ENCODE measurements at regions not wholly inside any gene's neighbourhood (a gene's known extent, or its start where the extent isn't known, plus 50 kb on each side); places are given as distances from the start of the nearest gene placed in this dataset.

DNA sequence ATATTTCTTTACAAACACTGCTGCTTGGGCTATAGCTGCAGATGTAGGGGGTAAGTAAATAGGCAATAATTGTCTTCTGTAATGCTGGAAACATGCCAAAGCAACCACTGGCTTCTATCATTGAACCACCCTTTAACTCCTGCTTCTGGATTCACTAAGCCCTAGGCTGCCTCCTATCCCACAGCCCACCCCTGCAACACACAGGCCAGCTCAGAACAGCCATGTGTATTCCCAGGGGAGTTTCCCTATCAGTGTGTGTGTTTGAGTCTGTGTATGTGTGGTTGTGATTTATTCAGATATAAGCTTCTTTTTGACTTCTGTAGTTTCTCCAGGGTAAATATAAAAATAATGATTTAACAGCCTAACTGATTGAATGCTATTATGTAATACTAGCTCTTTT lies 291.3 kb downstream of the PCDH10 start:
- TF ChIP-seq, protein P1, sequence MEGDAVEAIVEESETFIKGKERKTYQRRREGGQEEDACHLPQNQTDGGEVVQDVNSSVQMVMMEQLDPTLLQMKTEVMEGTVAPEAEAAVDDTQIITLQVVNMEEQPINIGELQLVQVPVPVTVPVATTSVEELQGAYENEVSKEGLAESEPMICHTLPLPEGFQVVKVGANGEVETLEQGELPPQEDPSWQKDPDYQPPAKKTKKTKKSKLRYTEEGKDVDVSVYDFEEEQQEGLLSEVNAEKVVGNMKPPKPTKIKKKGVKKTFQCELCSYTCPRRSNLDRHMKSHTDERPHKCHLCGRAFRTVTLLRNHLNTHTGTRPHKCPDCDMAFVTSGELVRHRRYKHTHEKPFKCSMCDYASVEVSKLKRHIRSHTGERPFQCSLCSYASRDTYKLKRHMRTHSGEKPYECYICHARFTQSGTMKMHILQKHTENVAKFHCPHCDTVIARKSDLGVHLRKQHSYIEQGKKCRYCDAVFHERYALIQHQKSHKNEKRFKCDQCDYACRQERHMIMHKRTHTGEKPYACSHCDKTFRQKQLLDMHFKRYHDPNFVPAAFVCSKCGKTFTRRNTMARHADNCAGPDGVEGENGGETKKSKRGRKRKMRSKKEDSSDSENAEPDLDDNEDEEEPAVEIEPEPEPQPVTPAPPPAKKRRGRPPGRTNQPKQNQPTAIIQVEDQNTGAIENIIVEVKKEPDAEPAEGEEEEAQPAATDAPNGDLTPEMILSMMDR (conservative IDR thresholded peaks at IDR 0.05; ENCODE audit: low read depth, low read length), result no peak
- TF ChIP-seq SMC3 (IDR thresholded peaks at IDR 0.05; ENCODE audit: low read depth, low read length), result no peak
- TF ChIP-seq POLR2A (IDR thresholded peaks at IDR 0.05; ENCODE audit: low read depth, low read length), result no peak
- TF ChIP-seq, protein P2, sequence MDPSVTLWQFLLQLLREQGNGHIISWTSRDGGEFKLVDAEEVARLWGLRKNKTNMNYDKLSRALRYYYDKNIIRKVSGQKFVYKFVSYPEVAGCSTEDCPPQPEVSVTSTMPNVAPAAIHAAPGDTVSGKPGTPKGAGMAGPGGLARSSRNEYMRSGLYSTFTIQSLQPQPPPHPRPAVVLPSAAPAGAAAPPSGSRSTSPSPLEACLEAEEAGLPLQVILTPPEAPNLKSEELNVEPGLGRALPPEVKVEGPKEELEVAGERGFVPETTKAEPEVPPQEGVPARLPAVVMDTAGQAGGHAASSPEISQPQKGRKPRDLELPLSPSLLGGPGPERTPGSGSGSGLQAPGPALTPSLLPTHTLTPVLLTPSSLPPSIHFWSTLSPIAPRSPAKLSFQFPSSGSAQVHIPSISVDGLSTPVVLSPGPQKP (IDR thresholded peaks at IDR 0.05; ENCODE audit: borderline replicate concordance, low read depth, low read length), result no peak
- no peak for TF ChIP-seq MAFK (IDR thresholded peaks at IDR 0.05; ENCODE audit: low read depth, low read length)
- TF ChIP-seq MAZ (IDR thresholded peaks at IDR 0.05; ENCODE audit: borderline replicate concordance, low read depth, low read length), result no peak
- no peak for TF ChIP-seq BHLHE40 (IDR thresholded peaks at IDR 0.05; ENCODE audit: low read depth, low read length)
- no peak for TF ChIP-seq RFX5 (IDR thresholded peaks at IDR 0.05; ENCODE audit: low read depth, low read length)
- TF ChIP-seq, protein P3, sequence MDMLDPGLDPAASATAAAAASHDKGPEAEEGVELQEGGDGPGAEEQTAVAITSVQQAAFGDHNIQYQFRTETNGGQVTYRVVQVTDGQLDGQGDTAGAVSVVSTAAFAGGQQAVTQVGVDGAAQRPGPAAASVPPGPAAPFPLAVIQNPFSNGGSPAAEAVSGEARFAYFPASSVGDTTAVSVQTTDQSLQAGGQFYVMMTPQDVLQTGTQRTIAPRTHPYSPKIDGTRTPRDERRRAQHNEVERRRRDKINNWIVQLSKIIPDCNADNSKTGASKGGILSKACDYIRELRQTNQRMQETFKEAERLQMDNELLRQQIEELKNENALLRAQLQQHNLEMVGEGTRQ (IDR thresholded peaks at IDR 0.05; ENCODE audit: low read depth, low read length), result no peak
- no peak for TF ChIP-seq NFE2L2 (IDR thresholded peaks at IDR 0.05; ENCODE audit: low read depth, low read length)
- TF ChIP-seq RAD21 (IDR thresholded peaks at IDR 0.05; ENCODE audit: low read length), result no peak
- no peak for TF ChIP-seq CHD1 (IDR thresholded peaks at IDR 0.05; ENCODE audit: low read depth, low read length)

Data from IMR-90 (cell line).